ENCODE measurements at regions not wholly inside any gene's neighbourhood (a gene's known extent, or its start where the extent isn't known, plus 50 kb on each side); places are given as distances from the start of the nearest gene placed in this dataset.
"Not testable (repeated sequence)": the region's sequence is repeated elsewhere in the genome, so short reads cannot be mapped to it uniquely, and the experiment has no call there.

DNA sequence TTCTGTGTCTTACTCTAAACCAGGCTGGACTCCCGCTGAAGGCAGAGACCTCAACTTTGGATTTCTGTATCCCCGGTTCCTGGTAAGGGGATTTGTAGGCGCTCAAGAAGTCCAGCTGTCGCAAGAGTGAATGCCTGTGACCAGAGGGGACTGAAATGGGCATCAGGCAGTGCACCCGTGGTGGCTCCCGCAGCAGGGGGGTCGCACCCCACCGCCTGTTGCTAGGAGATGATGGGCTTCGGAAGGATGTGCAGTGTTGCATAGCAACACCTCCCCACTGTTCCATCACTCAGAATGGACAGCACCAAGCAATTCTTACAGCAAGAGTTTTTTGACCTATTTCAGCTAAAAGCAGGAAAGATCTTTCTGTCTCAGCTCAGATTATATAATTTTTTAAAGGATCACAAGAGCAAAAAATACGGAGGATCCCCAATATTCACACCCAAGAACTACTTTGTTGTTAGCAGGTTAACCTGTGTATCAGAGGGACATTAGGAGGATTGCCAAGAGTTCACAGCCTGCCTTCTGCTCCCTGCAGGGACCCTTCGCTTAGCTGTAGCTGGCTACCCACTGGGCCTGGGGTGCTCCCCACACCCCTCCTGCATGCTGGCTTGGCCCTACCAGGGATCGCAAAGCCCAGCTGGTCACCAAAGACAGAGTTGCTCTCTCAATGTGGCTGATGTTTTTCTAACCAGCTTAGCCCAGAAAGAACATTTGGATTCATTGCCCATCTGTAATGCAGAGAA is 63.8 kb downstream of the SOWAHC start:
- TF ChIP-seq POLR2A (IDR thresholded peaks at IDR 0.05), result no peak
- TF ChIP-seq, protein P1, sequence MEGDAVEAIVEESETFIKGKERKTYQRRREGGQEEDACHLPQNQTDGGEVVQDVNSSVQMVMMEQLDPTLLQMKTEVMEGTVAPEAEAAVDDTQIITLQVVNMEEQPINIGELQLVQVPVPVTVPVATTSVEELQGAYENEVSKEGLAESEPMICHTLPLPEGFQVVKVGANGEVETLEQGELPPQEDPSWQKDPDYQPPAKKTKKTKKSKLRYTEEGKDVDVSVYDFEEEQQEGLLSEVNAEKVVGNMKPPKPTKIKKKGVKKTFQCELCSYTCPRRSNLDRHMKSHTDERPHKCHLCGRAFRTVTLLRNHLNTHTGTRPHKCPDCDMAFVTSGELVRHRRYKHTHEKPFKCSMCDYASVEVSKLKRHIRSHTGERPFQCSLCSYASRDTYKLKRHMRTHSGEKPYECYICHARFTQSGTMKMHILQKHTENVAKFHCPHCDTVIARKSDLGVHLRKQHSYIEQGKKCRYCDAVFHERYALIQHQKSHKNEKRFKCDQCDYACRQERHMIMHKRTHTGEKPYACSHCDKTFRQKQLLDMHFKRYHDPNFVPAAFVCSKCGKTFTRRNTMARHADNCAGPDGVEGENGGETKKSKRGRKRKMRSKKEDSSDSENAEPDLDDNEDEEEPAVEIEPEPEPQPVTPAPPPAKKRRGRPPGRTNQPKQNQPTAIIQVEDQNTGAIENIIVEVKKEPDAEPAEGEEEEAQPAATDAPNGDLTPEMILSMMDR (IDR thresholded peaks at IDR 0.05), result no peak
- TF ChIP-seq POLR2AphosphoS5 (IDR thresholded peaks at IDR 0.05), result no peak
- H3K4me3 ChIP-seq, result no peak overlapping the region
- 88% methylated on average over 12 of the region's 12 CpGs for WGBS
- H3K36me3 ChIP-seq, result no peaks in the 10 kb centered on the region
- no peaks in the 10 kb centered on the region for H3K27me3 ChIP-seq (replicated peaks; ENCODE audit: insufficient read depth)
- no peak for DNase-seq (ENCODE audit: low spot score)
- no peak overlapping the region for H3K27ac ChIP-seq
- no peaks in the 10 kb centered on the region for H3K9me3 ChIP-seq
- no peaks in the 10 kb centered on the region for H3K4me1 ChIP-seq (replicated peaks)
- intact Hi-C loops (cut with DNase I), result no loop called here

- H3K27me3 ChIP-seq (replicated peaks; ENCODE audit: insufficient read depth); H3K4me3 ChIP-seq; H3K9me3 ChIP-seq; H3K27ac ChIP-seq; H3K36me3 ChIP-seq; intact Hi-C loops (cut with DNase I); DNase-seq (ENCODE audit: low spot score); H3K4me1 ChIP-seq (replicated peaks): not testable (repeated sequence)
- 89% methylated on average over 10 of the region's 10 CpGs for WGBS
Observed at GRCh38 chr2:109678724-109679201, 64.6 kb downstream of the SOWAHC start.

- Histone ChIP-seq H3K36me3 (no peaks in the 10 kb centered on the region), H3K27me3 (replicated peaks; ENCODE audit: insufficient read depth) (no peaks in the 10 kb centered on the region), H3K4me1 (replicated peaks) (no peaks in the 10 kb centered on the region), H3K9me3 (no peaks in the 10 kb centered on the region), H3K27ac (no peak overlapping the region), H3K4me3 (no peak overlapping the region)
- no peak for TF ChIP-seq POLR2AphosphoS5 (IDR thresholded peaks at IDR 0.05)
- 93% methylated on average over 3 of the region's 3 CpGs for WGBS
- intact Hi-C loops (cut with DNase I), result no loop called here
- DNase-seq (ENCODE audit: low spot score), result no peak
Observed at GRCh38 chr2:109679225-109679624, 65.1 kb downstream of the SOWAHC start.

DNA sequence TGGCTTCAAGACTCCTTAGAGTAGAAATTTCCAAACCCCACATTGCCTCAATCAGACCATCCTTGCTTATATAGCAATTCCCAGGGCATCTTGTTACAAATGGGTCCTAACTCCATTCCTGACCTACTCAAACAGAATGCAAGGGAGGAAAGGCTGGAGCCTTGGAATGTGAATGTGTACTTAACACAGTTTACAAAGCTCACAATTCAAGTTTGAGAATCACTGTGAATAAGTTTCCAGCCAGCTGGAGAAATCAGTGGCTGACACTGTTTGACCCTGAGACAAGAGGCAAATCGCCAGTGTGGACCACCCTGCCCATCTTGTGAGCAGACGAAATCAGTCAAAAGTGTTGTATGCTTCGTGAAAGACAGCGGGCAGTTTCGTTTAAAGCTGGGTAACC is 65.5 kb downstream of the SOWAHC start:
- no peak for DNase-seq (ENCODE audit: low spot score)

DNA sequence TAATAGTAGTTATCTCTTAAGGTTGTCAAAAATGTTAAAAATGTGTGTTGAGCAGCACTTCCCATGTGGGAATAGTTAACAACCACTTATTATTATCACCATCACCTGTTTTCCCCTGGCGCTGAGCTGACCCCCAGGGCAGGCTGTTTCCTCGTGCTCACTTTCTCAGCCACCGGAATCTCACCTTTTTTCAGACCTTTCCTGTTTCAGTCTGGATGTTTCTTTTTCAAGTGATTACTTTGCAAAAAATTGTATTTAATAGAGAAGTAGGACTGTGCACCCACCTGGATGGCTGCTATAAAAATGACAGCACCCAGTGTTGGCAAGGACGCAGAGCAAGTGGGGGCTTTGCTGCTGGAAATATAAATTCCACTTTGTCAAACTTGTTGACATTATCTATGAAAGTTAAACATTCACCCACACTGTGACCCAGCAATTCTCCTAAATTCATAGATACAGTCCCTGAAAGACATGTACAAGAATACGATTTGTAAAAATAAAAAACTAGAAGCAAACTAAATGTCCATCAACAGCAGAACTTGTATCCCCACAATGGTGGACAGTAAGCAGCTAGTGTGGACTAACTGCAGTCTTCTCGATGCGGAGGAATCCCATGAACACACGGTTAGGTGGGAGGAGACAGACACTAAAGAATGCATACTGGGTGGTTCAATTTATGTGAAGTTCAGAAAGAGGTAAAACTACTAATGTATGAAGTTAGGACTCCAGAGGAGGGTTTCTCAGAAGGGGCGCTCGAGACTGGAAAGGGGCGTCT is 66.5 kb downstream of the SOWAHC start:
- no peak for DNase-seq (ENCODE audit: low spot score)
- H3K36me3 ChIP-seq, result no peaks in the 10 kb centered on the region
- no peaks in the 10 kb centered on the region for H3K9me3 ChIP-seq
- H3K4me1 ChIP-seq (replicated peaks), result no peaks in the 10 kb centered on the region
- WGBS, result 61% methylated on average over 11 of the region's 11 CpGs
- no peaks in the 10 kb centered on the region for H3K27me3 ChIP-seq (replicated peaks; ENCODE audit: insufficient read depth)
- no peak overlapping the region for H3K27ac ChIP-seq
- TF ChIP-seq, protein P1 (IDR thresholded peaks at IDR 0.05), result no peak
- TF ChIP-seq POLR2AphosphoS5 (IDR thresholded peaks at IDR 0.05) (no peak), POLR2A (IDR thresholded peaks at IDR 0.05) (no peak)
- intact Hi-C loops (cut with DNase I), result no loop called here
- no peak overlapping the region for H3K4me3 ChIP-seq

More for the DNA sequence above, 65.5 kb downstream of the SOWAHC start:
- H3K27ac ChIP-seq, result no peak overlapping the region
- no peak overlapping the region for H3K4me3 ChIP-seq
- WGBS, result 83% methylated on average over 5 of the region's 5 CpGs
- H3K4me1 ChIP-seq (replicated peaks), result no peaks in the 10 kb centered on the region
- TF ChIP-seq POLR2A (IDR thresholded peaks at IDR 0.05) (no peak), POLR2AphosphoS5 (IDR thresholded peaks at IDR 0.05) (no peak)
- TF ChIP-seq, protein P1 (IDR thresholded peaks at IDR 0.05), result no peak
- intact Hi-C loops (cut with DNase I), result no loop called here
- no peaks in the 10 kb centered on the region for H3K27me3 ChIP-seq (replicated peaks; ENCODE audit: insufficient read depth)
- H3K9me3 ChIP-seq, result no peaks in the 10 kb centered on the region
- H3K36me3 ChIP-seq, result no peaks in the 10 kb centered on the region

Data from prostate gland (tissue), 2 donors.